Fibroblast of mammary gland (primary cell): ENCODE measurements at regions not wholly inside any gene's neighbourhood (a gene's known extent, or its start where the extent isn't known, plus 50 kb on each side); places are given as distances from the start of the nearest gene placed in this dataset.
A peak's percentile ranks its signal among the peaks of the same experiment; 100 is the strongest.
"Not testable (repeated sequence)": the region's sequence is repeated elsewhere in the genome, so short reads cannot be mapped to it uniquely, and the experiment has no call there.

Experiments
- DNase-seq: peaks from one replicate; pipeline ENCODE4 v3.0.0-alpha.2; 2010; ENCODE audit warnings: low read depth
- H3K4me3 ChIP-seq: 2 replicates; pipeline ENCODE4 v1.5.1; 2011; ENCODE audit warnings: low read depth, mild to moderate bottlenecking, low read length, moderate library complexity; ENCODE audit not compliant: control insufficient read depth
- TF ChIP-seq, protein P1 (sequence below): conservative IDR thresholded peaks from 2 replicates; pipeline ENCODE4 v1.5.1; 2011; ENCODE audit warnings: low read depth, low read length, inconsistent platforms; ENCODE audit not compliant: control insufficient read depth, insufficient read depth

DNA sequence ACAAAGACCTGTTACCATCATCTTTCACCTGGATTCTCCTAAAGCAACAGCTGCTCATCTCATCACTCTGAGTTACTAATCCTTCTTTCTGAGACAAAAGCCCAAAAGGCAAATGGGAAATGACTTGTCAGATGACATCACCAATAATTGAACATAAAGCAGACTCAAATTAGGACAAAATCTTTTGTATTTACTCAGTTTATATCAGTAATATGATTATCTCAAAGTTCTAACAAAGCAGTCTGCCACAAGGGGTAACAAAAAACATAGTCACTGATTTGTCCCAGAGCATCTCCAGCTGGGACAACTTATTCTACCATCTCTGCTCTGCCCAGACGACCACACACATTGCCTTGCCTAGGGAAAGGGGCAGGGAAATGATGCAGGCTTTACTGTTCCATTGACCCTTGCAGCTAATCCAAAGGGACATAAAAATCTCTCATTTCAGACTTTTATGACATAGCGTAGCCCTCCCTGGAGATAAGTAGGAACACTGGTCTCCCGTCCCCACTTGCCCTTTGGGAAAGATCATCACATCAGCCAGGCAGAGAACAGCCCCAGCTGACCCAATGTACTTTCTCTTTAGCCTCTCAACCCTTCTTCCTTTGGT lies 249.5 kb upstream of the PTGER4 start:
- H3K4me3 ChIP-seq, result no peak overlapping the region
- DNase-seq, result no peak
- TF ChIP-seq, protein P1, sequence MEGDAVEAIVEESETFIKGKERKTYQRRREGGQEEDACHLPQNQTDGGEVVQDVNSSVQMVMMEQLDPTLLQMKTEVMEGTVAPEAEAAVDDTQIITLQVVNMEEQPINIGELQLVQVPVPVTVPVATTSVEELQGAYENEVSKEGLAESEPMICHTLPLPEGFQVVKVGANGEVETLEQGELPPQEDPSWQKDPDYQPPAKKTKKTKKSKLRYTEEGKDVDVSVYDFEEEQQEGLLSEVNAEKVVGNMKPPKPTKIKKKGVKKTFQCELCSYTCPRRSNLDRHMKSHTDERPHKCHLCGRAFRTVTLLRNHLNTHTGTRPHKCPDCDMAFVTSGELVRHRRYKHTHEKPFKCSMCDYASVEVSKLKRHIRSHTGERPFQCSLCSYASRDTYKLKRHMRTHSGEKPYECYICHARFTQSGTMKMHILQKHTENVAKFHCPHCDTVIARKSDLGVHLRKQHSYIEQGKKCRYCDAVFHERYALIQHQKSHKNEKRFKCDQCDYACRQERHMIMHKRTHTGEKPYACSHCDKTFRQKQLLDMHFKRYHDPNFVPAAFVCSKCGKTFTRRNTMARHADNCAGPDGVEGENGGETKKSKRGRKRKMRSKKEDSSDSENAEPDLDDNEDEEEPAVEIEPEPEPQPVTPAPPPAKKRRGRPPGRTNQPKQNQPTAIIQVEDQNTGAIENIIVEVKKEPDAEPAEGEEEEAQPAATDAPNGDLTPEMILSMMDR, result no peak

DNA sequence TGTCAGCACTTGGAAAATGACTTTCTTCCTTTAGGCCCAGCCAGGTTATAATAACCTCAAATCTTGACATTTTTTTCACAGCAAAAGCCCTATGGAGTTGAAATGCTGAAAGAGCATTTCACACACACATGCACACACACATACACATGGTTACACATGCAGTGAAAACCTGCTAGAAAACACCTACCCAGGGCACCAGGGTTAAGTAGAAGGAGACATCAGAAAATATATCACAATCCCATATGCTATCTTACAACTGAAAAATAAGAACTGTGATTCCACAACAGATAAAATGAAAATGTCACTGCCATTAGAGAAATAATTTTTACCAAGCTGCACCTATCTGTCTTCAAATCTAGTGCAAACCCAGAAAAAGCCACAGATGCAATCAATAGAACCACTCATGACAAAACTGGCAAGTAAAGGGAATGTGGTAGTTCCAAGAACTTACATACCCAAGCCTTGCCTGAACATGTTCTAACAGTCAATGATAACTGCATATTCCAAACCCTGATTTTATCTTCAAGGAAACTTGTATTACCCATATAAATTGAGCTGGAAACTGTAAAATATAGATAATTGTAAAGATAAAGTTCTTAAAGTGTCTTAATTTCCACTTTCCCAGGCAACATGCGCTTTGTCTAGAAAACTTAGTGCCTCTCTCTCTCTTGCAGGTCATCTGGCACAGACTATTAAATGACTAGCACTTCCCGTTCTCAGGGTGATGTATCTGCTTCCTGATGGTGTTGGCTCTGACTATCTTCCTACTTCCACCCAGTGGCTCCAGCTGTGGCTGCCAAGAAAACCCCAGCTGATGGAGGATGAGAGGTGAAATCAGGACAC lies 250.2 kb upstream of the PTGER4 start:
- TF ChIP-seq, protein P1, result no peak
- DNase-seq, result peak; percentile 77
- H3K4me3 ChIP-seq, result no peak overlapping the region

DNA sequence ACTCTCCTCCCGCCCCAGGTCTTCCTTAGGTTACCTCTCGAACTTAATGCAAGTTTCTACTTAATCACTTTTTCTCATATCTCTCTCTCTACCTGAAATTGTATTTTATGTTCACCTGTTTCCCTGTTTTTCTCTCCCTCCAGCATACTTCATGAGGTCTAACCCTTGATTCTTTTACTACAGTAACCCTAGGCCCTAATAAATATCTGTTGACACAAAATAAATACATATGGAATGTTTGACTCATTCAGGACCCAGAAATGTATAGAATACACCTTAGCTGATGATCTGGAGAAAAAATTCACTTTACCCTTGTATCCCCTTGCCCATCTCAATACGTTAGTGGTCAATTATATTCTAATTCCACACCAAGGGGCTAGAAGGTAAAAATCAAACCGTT lies 250.9 kb upstream of the PTGER4 start:
- DNase-seq, result no peak
- H3K4me3 ChIP-seq, result no peak overlapping the region
- TF ChIP-seq, protein P1, result no peak

DNA sequence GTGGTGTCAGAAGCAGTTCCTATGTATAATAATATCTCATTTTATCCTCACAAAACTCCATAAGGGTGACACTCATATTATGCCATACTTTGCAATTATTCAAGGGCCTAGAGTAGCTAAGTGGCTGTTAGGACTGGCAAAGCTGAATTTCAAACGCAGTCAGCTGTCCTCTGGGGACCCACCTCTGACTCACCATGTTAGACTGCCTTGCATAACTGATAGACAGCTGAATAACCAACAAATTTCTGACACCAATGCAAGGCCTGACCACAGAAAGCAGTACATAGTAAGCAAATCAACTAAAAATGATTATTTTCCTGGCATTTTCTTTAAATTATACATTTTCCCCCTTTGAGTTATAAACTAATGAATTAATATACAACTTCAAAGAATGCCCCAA lies 251.6 kb upstream of the PTGER4 start:
- DNase-seq, result peak; percentile 90
- TF ChIP-seq, protein P1, result no peak
- H3K4me3 ChIP-seq, result no peak overlapping the region

DNA sequence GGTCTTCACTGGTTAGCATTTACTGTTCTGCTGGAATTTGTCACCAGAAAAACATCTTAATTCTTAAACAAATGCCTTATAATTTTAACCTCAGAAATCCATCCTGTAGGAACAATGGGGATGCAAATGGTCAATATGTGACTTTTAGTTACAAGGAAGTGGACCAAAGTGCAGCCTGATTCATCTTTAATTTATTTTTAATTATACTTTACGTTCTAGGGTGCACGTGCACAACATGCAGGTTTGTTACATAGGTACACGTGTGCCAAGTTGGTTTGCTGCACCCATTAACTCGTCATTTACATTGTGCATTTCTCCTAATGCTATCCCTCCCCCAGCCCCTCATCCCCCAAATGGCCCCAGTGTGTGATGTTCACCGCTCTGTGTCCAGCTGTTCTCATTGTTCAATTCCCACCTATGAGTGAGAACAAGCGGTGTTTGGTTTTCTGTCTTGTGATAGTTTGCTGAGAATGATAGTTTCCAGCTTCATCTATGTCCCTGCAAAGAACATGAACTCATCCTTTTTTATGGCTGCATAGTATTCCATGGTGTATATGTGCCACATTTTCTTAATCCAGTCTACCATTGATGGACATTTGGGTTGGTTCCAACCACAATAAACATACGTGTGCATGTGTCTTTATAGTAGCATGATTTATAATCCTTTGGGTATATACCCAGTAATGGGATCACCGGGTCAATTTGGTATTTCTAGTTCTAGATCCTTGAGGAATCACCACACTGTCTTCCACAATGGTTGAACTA lies 262.5 kb upstream of the PTGER4 start:
- not testable (repeated sequence) for DNase-seq, H3K4me3 ChIP-seq

DNA sequence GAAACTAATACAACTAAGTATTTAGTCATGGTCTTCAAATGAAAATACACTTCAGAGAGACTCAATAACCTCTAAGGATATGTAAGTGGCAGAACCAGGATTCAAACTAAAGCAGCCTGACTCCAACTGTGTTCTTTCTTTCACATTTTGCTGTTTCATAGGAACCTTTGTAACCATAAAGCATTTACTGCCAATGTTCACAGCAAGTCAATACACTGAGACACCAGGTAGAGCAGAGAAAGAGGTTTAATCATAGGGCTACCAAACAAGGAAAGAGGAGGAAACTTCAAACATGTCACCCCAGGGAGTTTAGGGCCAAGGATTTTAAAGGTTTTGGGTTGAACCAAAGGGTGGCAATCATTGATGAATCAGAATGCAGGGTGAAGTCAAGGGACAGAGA lies 263.1 kb upstream of the PTGER4 start:
- H3K4me3 ChIP-seq, result no peak overlapping the region
- TF ChIP-seq, protein P1, result no peak

DNA sequence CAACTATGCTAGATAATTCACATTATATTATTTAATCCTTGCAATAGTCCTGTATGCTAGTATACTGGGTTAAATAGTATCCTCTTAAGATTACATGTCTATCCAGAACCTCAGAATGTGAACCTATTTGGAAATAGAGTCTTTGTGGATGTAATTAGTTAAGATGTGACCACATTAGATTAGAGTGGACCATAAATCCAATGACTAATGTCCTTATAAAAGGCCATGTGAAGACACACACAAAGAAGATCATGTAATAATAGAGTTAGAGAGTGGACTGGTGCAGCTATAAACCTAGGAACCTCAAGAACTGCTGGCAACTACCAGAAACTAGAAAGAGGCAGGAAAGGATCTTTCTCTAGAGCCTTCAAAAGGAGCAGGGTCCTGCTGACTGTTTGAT lies 263.6 kb upstream of the PTGER4 start:
- TF ChIP-seq, protein P1, result no peak
- DNase-seq, result no peak

More for the DNA sequence above, 263.1 kb upstream of the PTGER4 start:
- no peak for DNase-seq

More for the DNA sequence above, 263.6 kb upstream of the PTGER4 start:
- H3K4me3 ChIP-seq, result no peak overlapping the region
